ENCODE measurements at regions not wholly inside any gene's neighbourhood (a gene's known extent, or its start where the extent isn't known, plus 50 kb on each side); places are given as distances from the start of the nearest gene placed in this dataset.
"Not testable (repeated sequence)": the region's sequence is repeated elsewhere in the genome, so short reads cannot be mapped to it uniquely, and the experiment has no call there.

DNA sequence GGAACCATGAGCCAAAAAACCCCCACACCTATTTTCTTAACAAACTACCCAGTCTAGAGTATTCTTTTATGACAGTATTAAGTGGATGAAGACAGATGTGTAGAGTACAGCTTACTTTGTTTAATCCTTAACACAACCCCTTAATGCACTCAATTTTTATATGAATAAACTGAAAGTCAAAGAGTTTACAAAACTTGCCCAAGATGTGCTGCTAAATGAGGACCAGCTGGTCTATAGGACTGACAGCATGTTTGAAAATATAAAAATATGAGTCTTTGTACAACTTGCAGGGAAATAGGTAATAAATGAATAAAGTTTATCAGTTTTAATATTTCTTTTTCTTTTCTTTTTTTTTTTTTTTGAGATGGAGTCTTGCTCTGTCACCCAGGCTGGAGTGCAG lies 102.3 kb downstream of the ZFY start:
- no peaks in the 10 kb centered on the region; the same call in 1 of the 2 replicates for H3K27me3 Mint-ChIP-seq (ENCODE audit: insufficient read depth)
- no peak overlapping the region for H3K27ac Mint-ChIP-seq
- H3K4me3 Mint-ChIP-seq, result no peak overlapping the region
- H3K4me1 Mint-ChIP-seq (ENCODE audit: low read depth), result no peaks in the 10 kb centered on the region
- no peak for DNase-seq
- TF ChIP-seq, protein P1, sequence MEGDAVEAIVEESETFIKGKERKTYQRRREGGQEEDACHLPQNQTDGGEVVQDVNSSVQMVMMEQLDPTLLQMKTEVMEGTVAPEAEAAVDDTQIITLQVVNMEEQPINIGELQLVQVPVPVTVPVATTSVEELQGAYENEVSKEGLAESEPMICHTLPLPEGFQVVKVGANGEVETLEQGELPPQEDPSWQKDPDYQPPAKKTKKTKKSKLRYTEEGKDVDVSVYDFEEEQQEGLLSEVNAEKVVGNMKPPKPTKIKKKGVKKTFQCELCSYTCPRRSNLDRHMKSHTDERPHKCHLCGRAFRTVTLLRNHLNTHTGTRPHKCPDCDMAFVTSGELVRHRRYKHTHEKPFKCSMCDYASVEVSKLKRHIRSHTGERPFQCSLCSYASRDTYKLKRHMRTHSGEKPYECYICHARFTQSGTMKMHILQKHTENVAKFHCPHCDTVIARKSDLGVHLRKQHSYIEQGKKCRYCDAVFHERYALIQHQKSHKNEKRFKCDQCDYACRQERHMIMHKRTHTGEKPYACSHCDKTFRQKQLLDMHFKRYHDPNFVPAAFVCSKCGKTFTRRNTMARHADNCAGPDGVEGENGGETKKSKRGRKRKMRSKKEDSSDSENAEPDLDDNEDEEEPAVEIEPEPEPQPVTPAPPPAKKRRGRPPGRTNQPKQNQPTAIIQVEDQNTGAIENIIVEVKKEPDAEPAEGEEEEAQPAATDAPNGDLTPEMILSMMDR (IDR thresholded peaks at IDR 0.05), result no peak
- no peaks in the 10 kb centered on the region for H3K36me3 Mint-ChIP-seq (ENCODE audit: low read depth)
- H3K9me3 Mint-ChIP-seq, result no peaks in the 10 kb centered on the region

DNA sequence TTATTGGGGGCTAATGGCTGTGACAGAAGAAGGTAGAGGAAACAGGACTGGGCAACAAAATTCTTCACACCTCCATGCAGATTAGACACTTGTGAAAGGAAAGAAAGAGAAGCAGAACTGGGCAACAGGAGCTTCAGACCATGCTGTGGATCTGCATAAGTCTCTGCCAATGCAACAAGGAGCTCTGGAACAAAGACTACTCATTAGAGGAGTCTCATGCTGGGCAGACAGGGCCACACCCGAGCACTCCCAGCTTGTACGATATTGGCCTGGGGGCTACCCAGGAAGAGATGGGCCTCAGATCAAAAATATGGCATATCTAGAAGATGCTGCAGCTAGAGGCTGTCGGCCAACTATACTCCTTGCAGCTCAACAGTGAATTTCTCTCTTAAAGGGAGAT lies 105.2 kb downstream of the ZFY start:
- Mint-ChIP-seq H3K4me3 (no peak overlapping the region), H3K36me3 (ENCODE audit: low read depth) (no peaks in the 10 kb centered on the region), H3K27ac (no peak overlapping the region)

DNA sequence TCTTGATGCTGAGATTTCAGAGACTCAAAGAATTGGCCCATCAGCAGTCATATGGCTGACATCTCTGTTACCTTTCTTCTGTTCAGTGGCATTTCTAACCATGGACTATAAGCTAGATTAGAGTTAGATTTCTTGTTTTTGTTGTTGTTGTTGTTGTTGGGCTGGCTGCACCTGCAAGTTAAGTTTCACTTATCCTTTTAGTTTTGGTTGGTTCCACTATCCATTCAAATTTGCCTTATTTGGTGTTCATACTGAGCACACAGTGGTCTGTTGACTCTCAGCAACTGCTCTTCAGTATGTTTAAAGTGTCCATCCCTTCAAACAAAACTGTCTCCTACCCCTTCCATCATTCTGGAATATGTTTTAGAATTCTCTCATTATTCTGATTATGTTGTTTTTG lies 106.8 kb downstream of the ZFY start:
- H3K36me3 Mint-ChIP-seq (ENCODE audit: low read depth), result no peaks in the 10 kb centered on the region

More for the DNA sequence above, 105.2 kb downstream of the ZFY start:
- Mint-ChIP-seq H3K9me3 (no peaks in the 10 kb centered on the region), H3K4me1 (ENCODE audit: low read depth) (no peaks in the 10 kb centered on the region), H3K27me3 (ENCODE audit: insufficient read depth) (no peaks in the 10 kb centered on the region)
- TF ChIP-seq, protein P1 (IDR thresholded peaks at IDR 0.05), result no peak
- no peak for DNase-seq

DNA sequence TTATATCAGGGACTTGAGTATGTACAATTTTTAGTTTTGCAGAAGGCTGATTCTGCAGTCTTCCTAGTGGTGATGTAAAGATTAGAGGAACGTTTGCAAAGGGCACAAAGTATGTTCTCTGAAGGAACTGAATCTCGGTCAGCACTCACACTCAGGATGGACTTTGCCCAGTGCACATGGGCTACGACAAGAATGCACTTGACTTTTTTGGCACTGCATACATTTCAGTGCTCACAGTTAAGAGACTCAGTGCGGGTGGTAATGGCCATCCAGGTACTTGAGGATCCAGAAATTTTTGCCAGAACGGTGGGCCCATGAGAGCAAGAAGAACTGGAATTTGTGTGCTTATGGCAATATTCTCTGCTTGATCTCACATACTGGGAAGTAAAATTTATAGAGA lies 107.7 kb downstream of the ZFY start:
- Mint-ChIP-seq H3K4me1 (ENCODE audit: low read depth) (no peaks in the 10 kb centered on the region), H3K9me3 (no peaks in the 10 kb centered on the region), H3K27ac (no peak overlapping the region), H3K27me3 (ENCODE audit: insufficient read depth) (no peaks in the 10 kb centered on the region; the same call in 1 of the 2 replicates), H3K36me3 (ENCODE audit: low read depth) (no peaks in the 10 kb centered on the region), H3K4me3 (no peak overlapping the region)
- no peak for DNase-seq
- TF ChIP-seq, protein P1 (IDR thresholded peaks at IDR 0.05), result no peak

More for the DNA sequence above, 106.8 kb downstream of the ZFY start:
- H3K27ac Mint-ChIP-seq, result no peak overlapping the region
- H3K4me1 Mint-ChIP-seq (ENCODE audit: low read depth), result no peaks in the 10 kb centered on the region
- no peaks in the 10 kb centered on the region; the same call in 1 of the 2 replicates for H3K27me3 Mint-ChIP-seq (ENCODE audit: insufficient read depth)
- H3K4me3 Mint-ChIP-seq, result no peak overlapping the region
- TF ChIP-seq, protein P1 (IDR thresholded peaks at IDR 0.05), result no peak
- DNase-seq, result no peak
- no peaks in the 10 kb centered on the region for H3K9me3 Mint-ChIP-seq

DNA sequence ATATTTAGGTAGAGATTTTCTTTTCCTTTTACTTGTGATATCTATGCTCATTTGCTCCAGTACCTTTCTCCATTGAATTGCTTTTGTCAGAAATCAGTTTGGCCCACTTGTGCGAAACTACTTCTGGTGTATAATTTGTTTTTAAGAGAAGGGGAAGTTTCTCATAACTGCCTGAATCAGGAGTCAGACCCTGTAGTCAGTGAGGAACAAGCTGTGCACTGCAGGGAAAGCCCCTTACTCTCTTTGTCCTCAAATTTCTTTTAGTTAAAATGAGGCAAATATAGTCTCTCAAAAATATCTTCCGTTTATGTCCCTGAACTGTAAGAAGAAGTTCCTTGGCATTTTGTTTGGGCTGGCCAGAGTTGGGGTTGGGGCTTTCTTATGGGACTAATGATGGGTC lies 109.9 kb downstream of the ZFY start:
- Mint-ChIP-seq H3K36me3 (ENCODE audit: low read depth) (no peaks in the 10 kb centered on the region), H3K4me1 (ENCODE audit: low read depth) (no peaks in the 10 kb centered on the region), H3K4me3 (no peak overlapping the region), H3K9me3 (no peaks in the 10 kb centered on the region), H3K27me3 (ENCODE audit: insufficient read depth) (no peaks in the 10 kb centered on the region; the same call in 1 of the 2 replicates), H3K27ac (no peak overlapping the region)
- TF ChIP-seq, protein P1 (IDR thresholded peaks at IDR 0.05), result no peak
- DNase-seq, result no peak

DNA sequence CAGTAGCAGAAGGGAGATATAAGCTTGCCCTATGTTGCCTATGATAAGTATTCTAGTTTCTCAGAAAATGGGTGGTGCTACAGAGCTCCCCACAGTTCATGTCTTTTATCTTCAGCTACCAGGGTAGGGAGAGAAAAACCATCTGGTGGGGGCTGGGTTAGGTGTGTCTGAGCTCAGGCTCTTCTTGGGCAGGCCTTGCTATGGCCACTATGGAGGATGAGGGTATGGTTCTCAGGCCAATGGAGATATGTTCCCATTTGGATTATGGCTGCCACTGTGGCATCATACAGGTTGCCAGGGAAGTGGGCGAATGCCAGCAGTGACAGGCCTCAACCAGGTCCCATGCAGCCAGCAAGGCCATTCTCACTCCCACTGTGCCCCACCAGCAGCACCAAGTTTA lies 120.3 kb downstream of the ZFY start:
- H3K27me3 Mint-ChIP-seq (ENCODE audit: insufficient read depth); H3K9me3 Mint-ChIP-seq; H3K27ac Mint-ChIP-seq; H3K4me1 Mint-ChIP-seq (ENCODE audit: low read depth); H3K4me3 Mint-ChIP-seq; DNase-seq; H3K36me3 Mint-ChIP-seq (ENCODE audit: low read depth): not testable (repeated sequence)

DNA sequence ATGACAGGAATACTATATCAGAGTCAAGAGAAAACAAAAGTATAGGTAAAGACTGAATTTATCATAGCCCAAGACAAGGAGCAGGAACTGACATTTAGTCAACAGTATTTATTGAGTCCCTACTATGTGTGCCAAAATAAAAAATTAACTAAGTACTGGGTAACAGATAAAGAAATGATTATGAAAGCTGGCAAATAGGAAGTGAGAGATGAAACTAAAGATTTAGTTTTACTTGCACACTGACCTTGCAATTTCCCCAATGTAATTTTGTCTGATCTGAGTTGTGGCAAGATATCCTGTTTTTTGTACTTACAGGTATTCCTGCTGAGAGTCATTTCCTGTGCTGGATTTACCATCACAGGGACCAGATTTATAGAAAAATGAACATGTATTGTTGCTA lies 123.2 kb downstream of the ZFY start:
- H3K36me3 Mint-ChIP-seq (ENCODE audit: low read depth); H3K27me3 Mint-ChIP-seq (ENCODE audit: insufficient read depth); DNase-seq; H3K4me3 Mint-ChIP-seq; H3K4me1 Mint-ChIP-seq (ENCODE audit: low read depth); H3K27ac Mint-ChIP-seq; H3K9me3 Mint-ChIP-seq: not testable (repeated sequence)

DNA sequence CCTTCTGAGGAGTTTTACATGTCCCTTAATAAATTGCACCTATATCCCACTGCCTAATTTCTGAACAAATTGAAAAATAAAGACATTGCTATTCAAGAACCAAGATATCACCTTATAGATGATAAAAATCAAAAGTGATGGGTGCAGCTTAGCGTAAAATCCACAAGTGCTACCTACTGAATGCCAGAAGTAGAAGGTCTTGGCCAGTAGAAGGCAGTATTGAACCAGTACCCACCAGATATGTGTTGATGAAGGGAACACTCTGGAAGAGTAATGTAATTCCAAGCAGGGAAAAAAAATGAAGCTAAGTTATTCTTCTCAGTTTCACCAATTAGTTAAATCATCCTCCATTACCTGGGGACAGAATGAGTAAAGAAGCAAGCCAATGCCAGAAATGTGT lies 125.5 kb downstream of the ZFY start:
- not testable (repeated sequence) for H3K4me3 Mint-ChIP-seq; H3K36me3 Mint-ChIP-seq (ENCODE audit: low read depth)

DNA sequence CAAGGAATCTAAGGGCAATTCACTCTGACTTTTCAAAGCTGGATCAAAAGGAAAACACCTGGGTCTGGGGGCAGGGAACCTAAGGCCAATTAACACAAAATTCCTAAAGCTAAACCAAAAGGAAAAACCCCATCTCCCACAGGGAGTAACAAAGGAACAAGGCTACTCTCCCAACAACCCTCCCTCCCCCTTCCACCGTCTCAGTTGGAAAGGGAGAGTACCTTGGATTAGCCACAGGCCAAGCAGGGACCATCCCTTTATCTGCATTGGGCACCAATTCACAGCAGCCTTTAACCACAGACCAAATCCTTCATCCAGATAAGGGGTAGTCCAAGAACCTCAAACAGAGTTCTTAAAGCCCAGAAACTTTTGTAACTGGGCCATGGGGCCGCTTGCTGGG lies 153.0 kb downstream of the ZFY start:
- H3K4me3 Mint-ChIP-seq; H3K27me3 Mint-ChIP-seq (ENCODE audit: insufficient read depth); DNase-seq; H3K36me3 Mint-ChIP-seq (ENCODE audit: low read depth); H3K9me3 Mint-ChIP-seq; H3K27ac Mint-ChIP-seq; H3K4me1 Mint-ChIP-seq (ENCODE audit: low read depth): not testable (repeated sequence)

More for the DNA sequence above, 125.5 kb downstream of the ZFY start:
- H3K9me3 Mint-ChIP-seq; H3K27ac Mint-ChIP-seq; H3K27me3 Mint-ChIP-seq (ENCODE audit: insufficient read depth); H3K4me1 Mint-ChIP-seq (ENCODE audit: low read depth); DNase-seq: not testable (repeated sequence)

DNA sequence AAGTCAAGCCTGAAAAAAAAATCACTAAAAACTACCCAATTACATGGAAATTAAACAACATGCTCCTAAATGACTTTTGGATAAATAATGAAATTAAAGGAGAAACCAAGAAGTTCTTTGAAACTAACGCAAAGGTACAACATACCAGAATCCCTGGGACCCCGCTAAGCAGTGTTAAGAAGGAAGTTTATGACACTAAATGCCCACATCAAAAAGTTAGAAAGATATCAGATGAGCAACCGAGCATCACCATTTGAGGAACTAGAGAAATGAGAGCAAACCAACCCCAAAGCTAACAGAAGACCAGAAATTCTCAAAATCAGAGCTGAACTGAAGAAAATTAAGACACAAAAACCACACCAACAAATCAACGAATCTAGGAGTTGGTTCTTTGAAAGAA lies 173.5 kb downstream of the ZFY start:
- not testable (repeated sequence) for H3K27me3 Mint-ChIP-seq (ENCODE audit: insufficient read depth); H3K27ac Mint-ChIP-seq; H3K4me3 Mint-ChIP-seq

More for the DNA sequence above, 173.5 kb downstream of the ZFY start:
- H3K9me3 Mint-ChIP-seq; DNase-seq; H3K4me1 Mint-ChIP-seq (ENCODE audit: low read depth); H3K36me3 Mint-ChIP-seq (ENCODE audit: low read depth): not testable (repeated sequence)
